Subcutaneous abdominal adipose tissue (tissue), 5 donors: ENCODE measurements at regions not wholly inside any gene's neighbourhood (a gene's known extent, or its start where the extent isn't known, plus 50 kb on each side); places are given as distances from the start of the nearest gene placed in this dataset.

Source experiments
- H3K27ac ChIP-seq: one replicate; pipeline ENCODE4 v1.7.0; 2013; ENCODE audit warnings: low read depth, mild to moderate bottlenecking, inconsistent platforms, low read length, moderate library complexity
- H3K27me3 ChIP-seq, 5 donors: one replicate each; pipeline ENCODE4 v1.7.0; 2013; ENCODE audit warnings: low read length in 5 of 5, inconsistent platforms in 1 of 5; ENCODE audit not compliant: control insufficient read depth in 5 of 5, insufficient read depth in 4 of 5
- H3K36me3 ChIP-seq, 5 donors: one replicate each; pipeline ENCODE4 v1.7.0; 2013; ENCODE audit warnings: low read length in 5 of 5; ENCODE audit not compliant: control insufficient read depth in 5 of 5, insufficient read depth in 5 of 5
- H3K4me1 ChIP-seq, 5 donors: one replicate each; pipeline ENCODE4 v1.7.0; 2013; ENCODE audit warnings: low read length in 5 of 5, mild to moderate bottlenecking in 3 of 5, moderate library complexity in 1 of 5; ENCODE audit not compliant: control insufficient read depth in 5 of 5, insufficient read depth in 5 of 5
- H3K4me3 ChIP-seq, 5 donors: one replicate each; pipeline ENCODE4 v1.7.0; 2013; ENCODE audit warnings: low read length in 5 of 5, low read depth in 1 of 5
- H3K9ac ChIP-seq, 5 donors: one replicate each; pipeline ENCODE4 v1.7.0; 2013; ENCODE audit warnings: low read length in 5 of 5, mild to moderate bottlenecking in 4 of 5, moderate library complexity in 3 of 5
- H3K9me3 ChIP-seq, 5 donors: one replicate each; pipeline ENCODE4 v1.7.0; 2013; ENCODE audit warnings: low read length in 5 of 5; ENCODE audit not compliant: control insufficient read depth in 5 of 5
- donor health status: healthy.
- donor health status: healthy.
- donor health status: healthy.
- donor health status: healthy.
- donor health status: healthy.

- Histone ChIP-seq H3K4me3 (no peak overlapping the region), H3K4me1 (no peaks in the 10 kb centered on the region), H3K9me3 (no peaks in the 10 kb centered on the region)
These were observed 360.7 kb downstream of the FIGN start for GRCh38 chr2:163375070-163375469.

DNA sequence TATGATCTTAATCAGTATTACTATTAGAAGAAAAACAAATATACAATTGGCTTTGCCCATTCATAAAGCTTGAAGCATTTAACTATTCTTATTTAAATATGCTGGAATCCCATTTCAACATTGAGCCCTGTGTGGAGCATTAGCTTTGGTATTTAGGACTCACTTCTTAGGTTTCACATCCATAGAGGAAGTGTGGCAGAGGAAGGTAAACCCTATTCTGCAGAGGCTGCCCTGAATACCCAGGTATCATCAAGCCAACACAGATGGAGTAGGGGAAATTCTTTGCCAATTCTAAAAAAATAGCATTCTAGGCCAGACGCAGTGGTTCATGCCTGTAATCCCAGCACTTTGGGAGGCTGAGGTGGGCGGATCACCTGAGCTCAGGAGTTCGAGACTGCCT lies 361.5 kb downstream of the FIGN start:
- Histone ChIP-seq H3K4me1 (no peaks in the 10 kb centered on the region), H3K36me3 (no peaks in the 10 kb centered on the region), H3K9ac (no peak overlapping the region), H3K27ac (no peak overlapping the region), H3K4me3 (no peak overlapping the region), H3K9me3 (no peaks in the 10 kb centered on the region), H3K27me3 (no peaks in the 10 kb centered on the region)

More at GRCh38 chr2:163375070-163375469, 360.7 kb downstream of the FIGN start:
- H3K27me3 ChIP-seq = no peaks in the 10 kb centered on the region
- H3K36me3 ChIP-seq = no peaks in the 10 kb centered on the region
- no peak overlapping the region for H3K27ac ChIP-seq
- H3K9ac ChIP-seq = no peak overlapping the region

DNA sequence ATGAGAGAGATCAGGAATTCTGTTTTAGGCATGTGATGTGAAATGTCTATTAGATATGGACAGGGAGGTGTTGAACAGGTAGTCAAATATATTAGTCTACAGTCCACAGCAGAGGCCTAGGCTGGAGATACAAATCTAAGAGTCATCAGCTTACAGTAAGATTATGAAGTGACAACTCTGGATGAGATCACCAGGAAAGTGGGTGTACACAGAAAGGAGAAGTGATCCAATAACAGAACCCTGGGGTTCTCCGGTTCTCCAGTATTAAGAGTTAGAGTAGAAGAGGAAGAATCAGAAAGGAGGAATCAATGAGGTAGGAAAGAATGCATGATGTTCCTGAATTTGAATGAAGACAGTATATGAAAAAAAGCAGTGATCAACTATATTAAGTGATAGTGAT lies 362.3 kb downstream of the FIGN start:
- no peak overlapping the region for H3K27ac ChIP-seq
- H3K4me3 ChIP-seq = no peak overlapping the region
- H3K27me3 ChIP-seq = no peaks in the 10 kb centered on the region
- no peaks in the 10 kb centered on the region for H3K36me3 ChIP-seq
- H3K4me1 ChIP-seq = no peaks in the 10 kb centered on the region
- H3K9ac ChIP-seq = no peak overlapping the region
- H3K9me3 ChIP-seq = no peaks in the 10 kb centered on the region

DNA sequence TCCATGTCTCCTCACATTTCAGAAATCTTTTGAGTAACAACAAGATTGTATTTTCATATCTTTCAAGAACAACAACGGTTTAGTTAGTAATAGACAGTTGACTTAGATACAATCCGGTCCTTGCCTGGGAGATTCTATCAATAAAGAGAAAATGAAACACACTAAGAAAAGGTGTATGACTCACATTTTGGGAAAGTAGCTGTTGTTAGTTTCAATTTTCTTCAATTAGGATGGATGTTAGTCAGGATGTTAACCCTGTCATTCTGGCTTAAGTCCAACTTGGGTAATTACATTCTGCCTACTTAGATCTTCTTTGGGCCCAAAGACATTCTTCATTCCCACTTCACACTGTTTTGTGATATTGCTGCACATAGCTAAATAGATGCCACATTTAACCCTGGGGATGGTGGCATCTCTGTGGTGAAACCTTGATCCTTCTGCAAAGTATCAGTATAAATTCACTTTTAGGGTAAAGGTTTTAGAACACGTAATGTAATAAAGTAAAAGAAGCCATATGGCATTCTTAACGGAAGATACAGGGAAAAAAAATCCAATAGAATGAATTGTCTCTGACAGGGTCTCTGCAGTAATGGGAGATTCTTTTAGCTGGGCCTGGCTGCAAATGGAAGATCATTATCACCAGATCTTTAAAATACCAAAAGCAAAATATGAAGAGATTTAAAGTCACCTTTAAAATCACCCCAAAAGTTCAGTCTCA lies 365.5 kb downstream of the FIGN start:
- no peak overlapping the region for H3K4me3 ChIP-seq
- H3K36me3 ChIP-seq = no peaks in the 10 kb centered on the region
- peaks cover 0 to 4% (median 3%) of the 10 kb centered on the region in 5 donors for H3K4me1 ChIP-seq
- H3K9ac ChIP-seq = no peak overlapping the region
- H3K9me3 ChIP-seq = no peaks in the 10 kb centered on the region
- no peak overlapping the region for H3K27ac ChIP-seq
- no peaks in the 10 kb centered on the region for H3K27me3 ChIP-seq

DNA sequence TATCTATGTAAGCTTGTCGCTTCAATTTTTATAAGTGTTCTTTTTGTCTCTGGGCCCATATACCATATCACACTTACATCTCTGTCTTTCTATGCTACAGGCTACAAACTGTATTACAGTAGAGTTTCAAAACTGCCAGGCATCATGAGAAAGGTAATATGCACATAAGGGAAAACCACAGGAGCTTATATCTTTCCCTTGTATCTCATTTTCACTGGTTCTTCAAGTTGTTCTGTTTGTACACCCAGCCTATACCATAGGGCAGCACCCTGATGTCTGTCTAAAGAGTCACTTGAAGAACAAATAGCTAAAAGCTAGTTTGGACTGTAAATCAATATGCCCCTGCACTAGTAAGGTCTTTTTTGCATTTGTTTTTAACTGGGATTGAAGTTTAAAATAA lies 366.7 kb downstream of the FIGN start:
- Histone ChIP-seq H3K27me3 (no peaks in the 10 kb centered on the region), H3K36me3 (no peaks in the 10 kb centered on the region), H3K27ac (no peak overlapping the region), H3K4me3 (no peak overlapping the region), H3K4me1 (peaks cover 0 to 4% (median 3%) of the 10 kb centered on the region in 5 donors), H3K9me3 (no peaks in the 10 kb centered on the region), H3K9ac (no peak overlapping the region)

DNA sequence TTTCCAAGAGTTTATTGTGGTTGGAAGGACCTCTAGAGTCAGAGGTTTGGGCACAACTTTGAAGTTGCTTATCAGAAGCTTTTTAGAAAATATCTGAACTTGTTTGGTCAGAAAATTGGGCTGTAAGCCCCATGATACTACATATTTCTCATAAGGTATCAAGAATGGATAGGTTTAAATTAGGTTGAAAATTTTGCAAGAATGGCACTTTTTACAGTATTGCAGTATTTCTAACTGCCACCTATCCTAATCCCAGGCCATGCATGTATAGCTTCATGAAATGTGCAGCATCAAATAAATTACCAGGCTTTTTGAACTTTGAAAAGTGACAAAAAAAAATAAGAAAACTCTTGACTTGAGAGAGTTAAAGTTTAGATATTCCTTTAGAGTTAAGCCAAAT lies 367.2 kb downstream of the FIGN start:
- H3K36me3 ChIP-seq = no peaks in the 10 kb centered on the region
- H3K27me3 ChIP-seq = no peaks in the 10 kb centered on the region
- no peak overlapping the region for H3K27ac ChIP-seq
- no peak overlapping the region for H3K4me3 ChIP-seq
- peaks cover 0 to 4% (median 3%) of the 10 kb centered on the region in 5 donors for H3K4me1 ChIP-seq
- H3K9me3 ChIP-seq = no peaks in the 10 kb centered on the region
- H3K9ac ChIP-seq = no peak overlapping the region

- no peak overlapping the region for H3K27ac ChIP-seq
- H3K27me3 ChIP-seq = no peaks in the 10 kb centered on the region
- H3K9me3 ChIP-seq = no peaks in the 10 kb centered on the region
- H3K36me3 ChIP-seq = no peaks in the 10 kb centered on the region
- H3K9ac ChIP-seq = no peak overlapping the region
- no peak overlapping the region for H3K4me3 ChIP-seq
- peaks cover 0 to 4% (median 3%) of the 10 kb centered on the region in 5 donors for H3K4me1 ChIP-seq
These were observed 367.8 kb downstream of the FIGN start for GRCh38 chr2:163367825-163368582.

- no peaks in the 10 kb centered on the region for H3K36me3 ChIP-seq
- no peaks in the 10 kb centered on the region for H3K27me3 ChIP-seq
- H3K4me1 ChIP-seq = peaks cover 0 to 4% (median 3%) of the 10 kb centered on the region in 5 donors
- no peak overlapping the region for H3K9ac ChIP-seq
- H3K9me3 ChIP-seq = peaks cover 0 to 4% (median 0%) of the 10 kb centered on the region in 5 donors
- H3K4me3 ChIP-seq = no peak overlapping the region
- no peak overlapping the region for H3K27ac ChIP-seq
These were observed 371.1 kb downstream of the FIGN start for GRCh38 chr2:163364736-163365135.

- Histone ChIP-seq H3K9me3 (no peaks in the 10 kb centered on the region), H3K27ac (no peak overlapping the region), H3K27me3 (no peaks in the 10 kb centered on the region), H3K9ac (no peak overlapping the region), H3K4me3 (no peak overlapping the region), H3K36me3 (no peaks in the 10 kb centered on the region), H3K4me1 (peaks cover 2 to 10% (median 9%) of the 10 kb centered on the region in 5 donors)
These were observed 382.3 kb downstream of the FIGN start for GRCh38 chr2:163353551-163353950.

DNA sequence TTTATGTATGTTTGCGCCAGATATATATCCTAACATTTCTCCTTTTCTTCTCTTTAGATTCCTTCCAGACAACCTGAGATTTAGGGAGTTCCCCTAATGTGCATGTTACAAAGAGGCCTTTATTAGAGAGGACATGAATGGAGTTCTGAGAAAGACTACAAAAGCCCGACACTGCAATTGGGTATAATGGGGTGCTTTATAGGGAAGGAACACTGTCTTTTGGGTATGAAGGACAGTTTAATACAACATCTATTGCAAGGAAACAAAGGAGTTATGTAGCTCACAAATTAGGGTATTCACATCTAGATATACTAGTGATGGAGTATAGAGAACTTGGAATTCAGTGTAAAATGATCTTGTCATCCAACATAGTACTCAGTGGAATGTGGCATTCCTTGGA lies 383.8 kb downstream of the FIGN start:
- H3K9ac ChIP-seq = no peak overlapping the region

More for the DNA sequence above, 383.8 kb downstream of the FIGN start:
- H3K27me3 ChIP-seq = no peaks in the 10 kb centered on the region
- H3K4me3 ChIP-seq = no peak overlapping the region
- no peak overlapping the region for H3K27ac ChIP-seq
- H3K4me1 ChIP-seq = peaks cover 4 to 19% (median 13%) of the 10 kb centered on the region in 5 donors
- no peaks in the 10 kb centered on the region for H3K36me3 ChIP-seq
- no peaks in the 10 kb centered on the region for H3K9me3 ChIP-seq
